ENCODE measurements at regions not wholly inside any gene's neighbourhood (a gene's known extent, or its start where the extent isn't known, plus 50 kb on each side); places are given as distances from the start of the nearest gene placed in this dataset.

DNA sequence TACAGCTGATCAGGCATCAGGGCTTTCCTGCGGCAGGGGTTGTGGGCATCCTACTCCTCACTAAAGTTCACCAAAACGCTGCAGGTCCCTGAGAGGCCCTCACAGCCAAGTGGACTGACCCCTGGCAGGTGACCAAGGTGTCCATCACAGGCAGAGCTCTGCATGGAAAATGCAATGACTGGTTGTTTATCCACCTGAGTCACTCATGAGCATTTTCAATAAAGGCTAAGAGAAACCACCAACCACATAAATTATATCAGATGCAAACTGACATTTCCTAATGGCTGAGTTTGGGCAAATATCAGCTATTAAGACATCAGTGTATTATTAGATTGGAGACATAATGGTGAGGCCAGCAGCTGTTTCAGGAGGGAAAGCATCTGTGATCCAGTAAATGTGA, 152.7 kb upstream of the SYNDIG1 start:
- TF ChIP-seq POLR2A (IDR thresholded peaks at IDR 0.05): no peak
- TF ChIP-seq, protein P1, sequence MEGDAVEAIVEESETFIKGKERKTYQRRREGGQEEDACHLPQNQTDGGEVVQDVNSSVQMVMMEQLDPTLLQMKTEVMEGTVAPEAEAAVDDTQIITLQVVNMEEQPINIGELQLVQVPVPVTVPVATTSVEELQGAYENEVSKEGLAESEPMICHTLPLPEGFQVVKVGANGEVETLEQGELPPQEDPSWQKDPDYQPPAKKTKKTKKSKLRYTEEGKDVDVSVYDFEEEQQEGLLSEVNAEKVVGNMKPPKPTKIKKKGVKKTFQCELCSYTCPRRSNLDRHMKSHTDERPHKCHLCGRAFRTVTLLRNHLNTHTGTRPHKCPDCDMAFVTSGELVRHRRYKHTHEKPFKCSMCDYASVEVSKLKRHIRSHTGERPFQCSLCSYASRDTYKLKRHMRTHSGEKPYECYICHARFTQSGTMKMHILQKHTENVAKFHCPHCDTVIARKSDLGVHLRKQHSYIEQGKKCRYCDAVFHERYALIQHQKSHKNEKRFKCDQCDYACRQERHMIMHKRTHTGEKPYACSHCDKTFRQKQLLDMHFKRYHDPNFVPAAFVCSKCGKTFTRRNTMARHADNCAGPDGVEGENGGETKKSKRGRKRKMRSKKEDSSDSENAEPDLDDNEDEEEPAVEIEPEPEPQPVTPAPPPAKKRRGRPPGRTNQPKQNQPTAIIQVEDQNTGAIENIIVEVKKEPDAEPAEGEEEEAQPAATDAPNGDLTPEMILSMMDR (IDR thresholded peaks at IDR 0.05): no peak

Data from thyroid gland (tissue), 4 donors.